Gastroesophageal sphincter (tissue), 4 donors: ENCODE measurements at regions not wholly inside any gene's neighbourhood (a gene's known extent, or its start where the extent isn't known, plus 50 kb on each side); places are given as distances from the start of the nearest gene placed in this dataset.

Experiments used
- ATAC-seq: fragments of 150-250 bp; one replicate; pipeline ENCODE4 v1.9.1; 2016; ENCODE audit warnings: mild to moderate bottlenecking, moderate library complexity
- H3K27ac ChIP-seq, 4 donors: fragments of 200-600 bp; sonication (generic) in 3 of 4; 1 replicate in 3 of 4; 2 replicates in 1 of 4; pipeline ENCODE4 v1.5.1; 2016 to 2019
- H3K27me3 ChIP-seq: fragments of 200-600 bp; sonication (generic); one replicate; pipeline ENCODE4 v1.5.1; 2019
- H3K36me3 ChIP-seq, 2 donors: fragments of 200-600 bp; sonication (generic); one replicate each; pipeline ENCODE4 v1.5.1; 2019; ENCODE audit warnings: control low read depth in 1 of 2
- H3K4me1 ChIP-seq, 3 donors: fragments of 200-600 bp; sonication (generic); 1 replicate in 2 of 3; 2 replicates in 1 of 3; pipeline ENCODE4 v1.5.1; 2016 to 2019; ENCODE audit warnings: control low read depth in 2 of 3
- H3K4me3 ChIP-seq, 2 donors: fragments of 200-600 bp; sonication (generic); one replicate each; pipeline ENCODE4 v1.5.1; 2019; ENCODE audit warnings: mild to moderate bottlenecking in 1 of 2, moderate library complexity in 1 of 2
- H3K9me3 ChIP-seq, 3 donors: fragments of 200-600 bp; sonication (generic); one replicate each; pipeline ENCODE4 v1.5.1; 2017 to 2019; ENCODE audit warnings: control low read depth in 2 of 3
- CTCF ChIP-seq, 4 experiments: fragments of 200-600 bp in 2 of 4; fragments of 450-650 bp in 2 of 4; sonication (generic) in 1 of 4; IDR thresholded peaks; one replicate each; pipeline ENCODE4 v1.5.1; 2017 to 2019; ENCODE audit warnings: antibody characterized with exemption in 4 of 4, mild to moderate bottlenecking in 2 of 4, moderate library complexity in 2 of 4
- EP300 ChIP-seq: sonication (generic); formaldehyde crosslinking; IDR thresholded peaks from one replicate; pipeline ENCODE4 v1.6.1; 2017; ENCODE audit warnings: antibody characterized with exemption, mild to moderate bottlenecking
- POLR2A ChIP-seq, 2 donors: fragments of 450-650 bp; IDR thresholded peaks; one replicate each; pipeline ENCODE4 v1.6.1; 2017; ENCODE audit warnings: antibody characterized with exemption in 2 of 2, mild to moderate bottlenecking in 2 of 2, moderate library complexity in 1 of 2
- POLR2AphosphoS5 ChIP-seq: sonication (generic); formaldehyde crosslinking; IDR thresholded peaks from one replicate; pipeline ENCODE4 v1.6.1; 2017; ENCODE audit warnings: antibody characterized with exemption
- WGBS, 2 donors: methylation state at CpG; one replicate each; pipeline ENCODE4 v1.1.5; 2018; ENCODE audit warnings: low coverage in 1 of 2; 5-methylcytosine and 5-hydroxymethylcytosine counted together

GRCh38 chr16:6114691-6115090, 1017.1 kb upstream of the EEF2KMT start:
- Histone ChIP-seq H3K9me3 (peaks cover 0 to 4% (median 0%) of the 10 kb centered on the region in 3 donors), H3K4me1 (no peaks in the 10 kb centered on the region), H3K27ac (no peak overlapping the region), H3K27me3 (no peaks in the 10 kb centered on the region), H3K36me3 (no peaks in the 10 kb centered on the region), H3K4me3 (no peak overlapping the region)
- TF ChIP-seq POLR2AphosphoS5 (no peak), POLR2A (IDR thresholded peaks at IDR 0.05) (no peak), CTCF (IDR thresholded peaks at IDR 0.05) (no peak), EP300 (no peak)
- WGBS, 2 donors: 52 to 56% methylated on average over 2 of the region's 2 CpGs
- no peak for ATAC-seq

- Histone ChIP-seq H3K27me3 (no peaks in the 10 kb centered on the region), H3K27ac (no peak overlapping the region), H3K36me3 (no peaks in the 10 kb centered on the region), H3K4me3 (no peak overlapping the region), H3K9me3 (peaks cover 0 to 4% (median 0%) of the 10 kb centered on the region in 3 donors), H3K4me1 (no peaks in the 10 kb centered on the region)
- ATAC-seq: no peak
- no peak for TF ChIP-seq CTCF (IDR thresholded peaks at IDR 0.05)
- WGBS, 2 donors: 61 to 66% methylated on average over 6 of the region's 6 CpGs
Measured at GRCh38 chr16:6113749-6114148, 1016.2 kb upstream of the EEF2KMT start.

GRCh38 chr16:6112700-6113099, 1015.1 kb upstream of the EEF2KMT start:
- WGBS, 2 donors: 79% methylated on average over 2 of the region's 2 CpGs; no CpG with 5 or more reads in 1 of the 2 donors

GRCh38 chr16:6111390-6111789, 1013.8 kb upstream of the EEF2KMT start:
- TF ChIP-seq POLR2AphosphoS5 (no peak), CTCF (IDR thresholded peaks at IDR 0.05) (no peak), POLR2A (IDR thresholded peaks at IDR 0.05) (no peak), EP300 (no peak)
- H3K4me1 ChIP-seq: no peaks in the 10 kb centered on the region

More at GRCh38 chr16:6112700-6113099, 1015.1 kb upstream of the EEF2KMT start:
- Histone ChIP-seq H3K4me1 (no peaks in the 10 kb centered on the region), H3K36me3 (no peaks in the 10 kb centered on the region), H3K27ac (no peak overlapping the region), H3K9me3 (peaks cover 0 to 4% (median 0%) of the 10 kb centered on the region in 3 donors), H3K4me3 (no peak overlapping the region), H3K27me3 (no peaks in the 10 kb centered on the region)
- no peak for ATAC-seq
- TF ChIP-seq EP300: no peak

GRCh38 chr16:6110346-6110745, 1012.8 kb upstream of the EEF2KMT start:
- Histone ChIP-seq H3K27ac (no peak overlapping the region), H3K27me3 (no peaks in the 10 kb centered on the region), H3K4me3 (no peak overlapping the region), H3K36me3 (no peaks in the 10 kb centered on the region), H3K4me1 (no peaks in the 10 kb centered on the region), H3K9me3 (peaks cover 0 to 9% (median 0%) of the 10 kb centered on the region in 3 donors)
- no peak for ATAC-seq
- WGBS, 2 donors: 63 to 86% methylated on average over 2 to 3 of the region's 3 CpGs
- no peak for TF ChIP-seq EP300
- no peak for TF ChIP-seq CTCF (IDR thresholded peaks at IDR 0.05)
- TF ChIP-seq POLR2A (IDR thresholded peaks at IDR 0.05): no peak
- TF ChIP-seq POLR2AphosphoS5: no peak

More at GRCh38 chr16:6111390-6111789, 1013.8 kb upstream of the EEF2KMT start:
- H3K27ac ChIP-seq: no peak overlapping the region
- no peaks in the 10 kb centered on the region for H3K36me3 ChIP-seq
- H3K9me3 ChIP-seq: peaks cover 0 to 9% (median 0%) of the 10 kb centered on the region in 3 donors
- no peak for ATAC-seq
- no peak overlapping the region for H3K4me3 ChIP-seq
- no peaks in the 10 kb centered on the region for H3K27me3 ChIP-seq
- WGBS, 2 donors: 80% methylated on average over 1 of the region's 1 CpG; no CpG with 5 or more reads in 1 of the 2 donors
